ENCODE measurements at regions not wholly inside any gene's neighbourhood (a gene's known extent, or its start where the extent isn't known, plus 50 kb on each side); places are given as distances from the start of the nearest gene placed in this dataset.

DNA sequence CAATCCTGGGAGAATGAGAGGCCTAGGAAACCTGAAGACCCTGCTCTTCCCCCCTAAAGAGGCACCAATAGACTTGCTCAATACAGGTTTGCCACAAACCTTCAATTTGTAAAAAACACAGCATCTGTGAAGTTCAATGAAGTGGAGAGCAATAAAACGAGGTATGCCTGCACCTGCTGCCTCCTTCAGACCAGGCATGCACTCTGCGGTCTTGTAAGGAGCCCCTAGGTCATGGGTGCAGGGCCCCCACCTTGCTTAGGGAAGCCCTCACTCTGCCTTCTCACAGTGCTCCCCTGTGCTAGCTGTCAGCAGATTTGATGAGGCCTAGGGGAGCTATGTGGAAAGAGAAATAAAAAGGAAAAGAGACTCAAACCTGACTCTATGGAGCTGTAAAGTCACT, 72.1 kb upstream of the GALNT10 start:
- Mint-ChIP-seq H3K27ac (ENCODE audit: unreplicated experiment) (no peak overlapping the region), H3K9me3 (ENCODE audit: unreplicated experiment) (no peaks in the 10 kb centered on the region), H3K4me3 (ENCODE audit: unreplicated experiment) (no peak overlapping the region), H3K4me1 (ENCODE audit: unreplicated experiment) (peaks cover 2% of the 10 kb centered on the region), H3K27me3 (ENCODE audit: unreplicated experiment) (no peaks in the 10 kb centered on the region), H3K36me3 (ENCODE audit: low read depth, unreplicated experiment) (peaks cover 2% of the 10 kb centered on the region)
- DNase-seq (ENCODE audit: low spot score): no peak
- TF ChIP-seq, protein P1, sequence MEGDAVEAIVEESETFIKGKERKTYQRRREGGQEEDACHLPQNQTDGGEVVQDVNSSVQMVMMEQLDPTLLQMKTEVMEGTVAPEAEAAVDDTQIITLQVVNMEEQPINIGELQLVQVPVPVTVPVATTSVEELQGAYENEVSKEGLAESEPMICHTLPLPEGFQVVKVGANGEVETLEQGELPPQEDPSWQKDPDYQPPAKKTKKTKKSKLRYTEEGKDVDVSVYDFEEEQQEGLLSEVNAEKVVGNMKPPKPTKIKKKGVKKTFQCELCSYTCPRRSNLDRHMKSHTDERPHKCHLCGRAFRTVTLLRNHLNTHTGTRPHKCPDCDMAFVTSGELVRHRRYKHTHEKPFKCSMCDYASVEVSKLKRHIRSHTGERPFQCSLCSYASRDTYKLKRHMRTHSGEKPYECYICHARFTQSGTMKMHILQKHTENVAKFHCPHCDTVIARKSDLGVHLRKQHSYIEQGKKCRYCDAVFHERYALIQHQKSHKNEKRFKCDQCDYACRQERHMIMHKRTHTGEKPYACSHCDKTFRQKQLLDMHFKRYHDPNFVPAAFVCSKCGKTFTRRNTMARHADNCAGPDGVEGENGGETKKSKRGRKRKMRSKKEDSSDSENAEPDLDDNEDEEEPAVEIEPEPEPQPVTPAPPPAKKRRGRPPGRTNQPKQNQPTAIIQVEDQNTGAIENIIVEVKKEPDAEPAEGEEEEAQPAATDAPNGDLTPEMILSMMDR (IDR thresholded peaks at IDR 0.05; ENCODE audit: unreplicated experiment): no peak

DNA sequence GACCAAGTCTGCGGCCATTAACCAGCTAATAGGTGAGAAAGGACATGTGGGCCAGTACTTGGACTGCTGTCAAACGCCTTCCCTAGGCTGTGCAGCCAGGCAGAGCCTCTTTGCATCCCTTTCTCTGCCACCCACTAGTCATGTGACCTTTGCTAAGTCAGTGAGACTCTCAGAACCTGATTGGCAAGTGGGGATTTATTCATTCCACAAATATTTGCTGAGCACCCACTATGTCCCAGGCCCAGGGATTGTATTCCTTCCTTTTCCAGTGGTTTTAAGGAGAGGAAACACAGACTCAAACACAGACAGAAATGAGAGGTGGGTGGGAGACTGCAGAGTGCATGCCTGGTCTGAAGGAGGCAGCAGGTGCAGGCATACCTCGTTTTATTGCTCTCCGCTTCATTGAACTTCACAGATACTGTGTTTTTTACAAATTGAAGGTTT, 71.6 kb upstream of the GALNT10 start:
- no peak overlapping the region for H3K4me3 Mint-ChIP-seq (ENCODE audit: unreplicated experiment)
- H3K9me3 Mint-ChIP-seq (ENCODE audit: unreplicated experiment): no peaks in the 10 kb centered on the region
- H3K36me3 Mint-ChIP-seq (ENCODE audit: low read depth, unreplicated experiment): peaks cover 6% of the 10 kb centered on the region
- no peak for DNase-seq (ENCODE audit: low spot score)
- H3K4me1 Mint-ChIP-seq (ENCODE audit: unreplicated experiment): peaks cover 2% of the 10 kb centered on the region
- H3K27me3 Mint-ChIP-seq (ENCODE audit: unreplicated experiment): no peaks in the 10 kb centered on the region
- TF ChIP-seq, protein P1 (IDR thresholded peaks at IDR 0.05; ENCODE audit: unreplicated experiment): no peak
- H3K27ac Mint-ChIP-seq (ENCODE audit: unreplicated experiment): no peak overlapping the region

DNA sequence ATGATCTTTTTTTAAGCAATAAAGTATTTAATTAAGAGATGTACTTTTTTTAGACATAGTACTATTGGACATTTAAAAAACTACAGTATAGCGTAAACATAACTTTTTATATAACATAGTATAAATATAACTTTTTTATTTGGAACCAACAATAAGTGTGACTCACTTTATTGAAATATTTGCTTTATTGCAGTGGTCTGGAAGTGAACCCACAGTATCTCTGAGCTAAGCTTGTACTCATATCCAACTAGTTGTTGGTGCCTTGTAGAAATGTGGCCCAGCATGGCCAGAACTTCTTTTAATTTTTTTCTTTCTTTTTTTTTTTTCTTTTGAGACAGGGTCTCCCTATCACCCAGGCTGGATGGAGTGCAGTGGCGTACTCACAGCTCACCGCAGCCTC, 61.5 kb upstream of the GALNT10 start:
- H3K27ac Mint-ChIP-seq (ENCODE audit: unreplicated experiment): no peak overlapping the region
- H3K27me3 Mint-ChIP-seq (ENCODE audit: unreplicated experiment): peaks cover 2% of the 10 kb centered on the region
- H3K36me3 Mint-ChIP-seq (ENCODE audit: low read depth, unreplicated experiment): no peaks in the 10 kb centered on the region
- no peaks in the 10 kb centered on the region for H3K4me1 Mint-ChIP-seq (ENCODE audit: unreplicated experiment)
- TF ChIP-seq, protein P1 (IDR thresholded peaks at IDR 0.05; ENCODE audit: unreplicated experiment): no peak
- no peak overlapping the region for H3K4me3 Mint-ChIP-seq (ENCODE audit: unreplicated experiment)
- DNase-seq (ENCODE audit: low spot score): no peak
- no peaks in the 10 kb centered on the region for H3K9me3 Mint-ChIP-seq (ENCODE audit: unreplicated experiment)

DNA sequence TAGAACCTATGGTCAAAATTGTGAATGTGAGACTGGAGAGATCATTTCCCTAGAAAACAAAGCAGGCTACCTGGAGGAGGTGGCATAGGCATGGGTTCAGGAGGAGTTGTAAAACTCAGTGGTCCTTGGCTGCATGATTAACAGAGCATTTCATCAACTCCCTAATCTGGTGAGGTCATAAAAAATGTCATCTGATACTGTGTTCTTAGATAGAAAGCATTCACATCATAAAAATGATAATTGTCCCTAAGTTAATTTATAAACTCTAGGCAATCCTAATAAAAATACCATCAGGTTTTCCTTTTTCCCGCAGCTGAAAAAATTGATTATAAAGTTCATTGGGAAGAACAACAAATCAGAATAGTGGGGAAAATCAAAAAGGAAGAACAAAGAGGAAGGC, 60.6 kb upstream of the GALNT10 start:
- H3K36me3 Mint-ChIP-seq (ENCODE audit: low read depth, unreplicated experiment): no peaks in the 10 kb centered on the region
- no peak overlapping the region for H3K4me3 Mint-ChIP-seq (ENCODE audit: unreplicated experiment)
- TF ChIP-seq, protein P1 (IDR thresholded peaks at IDR 0.05; ENCODE audit: unreplicated experiment): no peak
- H3K27ac Mint-ChIP-seq (ENCODE audit: unreplicated experiment): no peak overlapping the region
- H3K4me1 Mint-ChIP-seq (ENCODE audit: unreplicated experiment): no peaks in the 10 kb centered on the region
- H3K9me3 Mint-ChIP-seq (ENCODE audit: unreplicated experiment): no peaks in the 10 kb centered on the region
- H3K27me3 Mint-ChIP-seq (ENCODE audit: unreplicated experiment): peaks cover 2% of the 10 kb centered on the region
- DNase-seq (ENCODE audit: low spot score): no peak

DNA sequence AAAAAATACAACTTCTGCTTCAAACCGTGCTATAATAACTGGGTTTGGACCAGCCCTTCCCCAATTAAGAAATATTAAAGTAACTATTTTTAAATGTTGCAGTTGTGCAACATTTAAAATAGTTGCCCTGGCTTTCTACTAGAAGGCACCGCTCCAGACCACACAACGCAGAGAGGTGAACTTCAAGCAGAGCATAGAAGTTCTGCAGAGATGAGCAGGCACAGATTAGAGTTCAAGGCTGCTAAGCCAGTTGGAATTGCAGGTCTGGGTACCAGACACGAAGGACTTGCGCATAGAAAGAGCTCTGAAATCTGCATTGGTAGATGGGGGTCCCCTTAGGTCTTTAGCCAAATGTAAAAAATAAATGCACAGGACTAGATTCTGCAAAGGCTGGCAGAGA, 58.7 kb upstream of the GALNT10 start:
- Mint-ChIP-seq H3K4me1 (ENCODE audit: unreplicated experiment) (no peaks in the 10 kb centered on the region), H3K36me3 (ENCODE audit: low read depth, unreplicated experiment) (no peaks in the 10 kb centered on the region), H3K9me3 (ENCODE audit: unreplicated experiment) (no peaks in the 10 kb centered on the region), H3K27ac (ENCODE audit: unreplicated experiment) (no peak overlapping the region), H3K4me3 (ENCODE audit: unreplicated experiment) (no peak overlapping the region), H3K27me3 (ENCODE audit: unreplicated experiment) (peaks cover 2% of the 10 kb centered on the region)
- TF ChIP-seq, protein P1 (IDR thresholded peaks at IDR 0.05; ENCODE audit: unreplicated experiment): no peak
- no peak for DNase-seq (ENCODE audit: low spot score)

Data from endothelial cell (in vitro differentiated cells).